ENCODE measurements at regions not wholly inside any gene's neighbourhood (a gene's known extent, or its start where the extent isn't known, plus 50 kb on each side); places are given as distances from the start of the nearest gene placed in this dataset.

GRCh38 chr5:82396871-82397514, 118.8 kb upstream of the RPS23 start:
- no peak for TF ChIP-seq EZH2 (IDR thresholded peaks at IDR 0.05; ENCODE audit: low read depth, low read length, severe bottlenecking)
- no peak for TF ChIP-seq POLR2AphosphoS5 (IDR thresholded peaks at IDR 0.05; ENCODE audit: low read depth, low read length)
- TF ChIP-seq POLR2A (IDR thresholded peaks at IDR 0.05; ENCODE audit: control extremely low read depth in 1 of 2, low read depth in 2 of 2, low read length in 2 of 2), result no peak
- no peak for TF ChIP-seq HDAC2 (IDR thresholded peaks at IDR 0.05; ENCODE audit: borderline replicate concordance in 1 of 2, low read depth in 2 of 2, low read length in 2 of 2)
- TF ChIP-seq MAX (IDR thresholded peaks at IDR 0.05), result no peak
- no peak for TF ChIP-seq JUND (IDR thresholded peaks at IDR 0.05; ENCODE audit: low read length)

Measured in H1 (cell line).